Gastrocnemius medialis (tissue), 4 donors: ENCODE measurements at regions not wholly inside any gene's neighbourhood (a gene's known extent, or its start where the extent isn't known, plus 50 kb on each side); places are given as distances from the start of the nearest gene placed in this dataset.

Experiments
- ATAC-seq, 2 donors: fragments of 150-250 bp; one replicate each; pipeline ENCODE4 v1.9.1; 2016
- DNase-seq, 2 donors: peaks; one replicate each; pipeline ENCODE4 v3.0.0-alpha.2; 2019
- H3K27ac ChIP-seq, 4 donors: fragments of 200-600 bp; sonication (generic); 1 replicate in 1 of 4; 2 replicates in 3 of 4; pipeline ENCODE4 v1.5.1; 2016 to 2018; ENCODE audit warnings: mild to moderate bottlenecking in 2 of 4, moderate library complexity in 1 of 4
- H3K27me3 ChIP-seq, 3 donors: fragments of 200-600 bp; sonication (generic) in 2 of 3; 1 replicate in 1 of 3; 2 replicates in 2 of 3; pipeline versions ENCODE4 v1.5.1 to v1.6.0; 2016 to 2019; ENCODE audit warnings: mild to moderate bottlenecking in 1 of 3, moderate library complexity in 1 of 3
- H3K36me3 ChIP-seq, 2 donors: fragments of 200-600 bp; sonication (generic) in 1 of 2; one replicate each; pipeline ENCODE4 v1.5.1; 2017 to 2018
- H3K4me1 ChIP-seq, 2 donors: fragments of 200-600 bp; sonication (generic) in 1 of 2; one replicate each; pipeline ENCODE4 v1.5.1; 2016 to 2017; ENCODE audit warnings: mild to moderate bottlenecking in 2 of 2
- H3K4me3 ChIP-seq, 4 donors: fragments of 200-600 bp; sonication (generic) in 3 of 4; 1 replicate in 1 of 4; 2 replicates in 3 of 4; pipeline ENCODE4 v1.5.1; 2016 to 2019; ENCODE audit warnings: mild to moderate bottlenecking in 2 of 4
- H3K9me3 ChIP-seq, 3 donors: fragments of 200-600 bp; sonication (generic) in 2 of 3; 1 replicate in 1 of 3; 2 replicates in 2 of 3; pipeline ENCODE4 v1.5.1; 2016 to 2019
- CTCF ChIP-seq, 5 experiments: fragments of 450-650 bp in 3 of 5; fragments of 200-600 bp in 2 of 5; sonication (generic) in 2 of 5; IDR thresholded peaks in 4 of 5; conservative IDR thresholded peaks in 1 of 5; 1 replicate in 4 of 5; 2 replicates in 1 of 5; pipeline ENCODE4 v1.5.1; 2016 to 2019; ENCODE audit warnings: antibody characterized with exemption in 5 of 5, mild to moderate bottlenecking in 3 of 5, moderate library complexity in 3 of 5
- POLR2A ChIP-seq, 2 donors: fragments of 450-650 bp; IDR thresholded peaks; one replicate each; pipeline ENCODE4 v1.6.1; 2017; ENCODE audit warnings: antibody characterized with exemption in 2 of 2, mild to moderate bottlenecking in 2 of 2, moderate library complexity in 2 of 2
- in situ Hi-C, 4 donors: fragments of 200-750 bp; cut with MboI; loops; one replicate each; pipeline versions ENCODE4 v1.15.0 to v1.8.0; 2017; ENCODE audit warnings: low sequenced_read_pairs in 4 of 4
- intact Hi-C: fragments of 100-400 bp; cut with DNase I; formaldehyde crosslinking; loops from one replicate; pipeline ENCODE4 v1.15.1; 2023; ENCODE audit warnings: low total_unique reads

GRCh38 chr10:65847436-65848230 lies 1078.2 kb upstream of the LRRTM3 start:
- no peak for TF ChIP-seq POLR2A (IDR thresholded peaks at IDR 0.05)
- no peak for TF ChIP-seq CTCF (IDR thresholded peaks at IDR 0.05 in 4 of 5, conservative IDR thresholded peaks at IDR 0.05 in 1 of 5)
- H3K27ac ChIP-seq, result no peak overlapping the region
- H3K27me3 ChIP-seq, result no peaks in the 10 kb centered on the region
- no peak overlapping the region for H3K4me3 ChIP-seq
- no peaks in the 10 kb centered on the region for H3K9me3 ChIP-seq
- in situ Hi-C loops, result no loop called here
- intact Hi-C loops, result no loop called here
- DNase-seq, result no peak
- no peak for ATAC-seq
- H3K36me3 ChIP-seq, result no peaks in the 10 kb centered on the region
- H3K4me1 ChIP-seq, result no peaks in the 10 kb centered on the region

GRCh38 chr10:65858841-65859240 lies 1067.0 kb upstream of the LRRTM3 start:
- no peak for TF ChIP-seq CTCF (IDR thresholded peaks at IDR 0.05 in 4 of 5, conservative IDR thresholded peaks at IDR 0.05 in 1 of 5)
- TF ChIP-seq POLR2A (IDR thresholded peaks at IDR 0.05), result no peak
- intact Hi-C loops (no loop called here), in situ Hi-C loops (no loop called here)
- H3K27ac ChIP-seq, result no peak overlapping the region
- no peak overlapping the region for H3K4me3 ChIP-seq
- ATAC-seq (no peak), DNase-seq (no peak)
- no peaks in the 10 kb centered on the region for H3K4me1 ChIP-seq
- no peaks in the 10 kb centered on the region for H3K9me3 ChIP-seq
- no peaks in the 10 kb centered on the region for H3K36me3 ChIP-seq
- H3K27me3 ChIP-seq, result no peaks in the 10 kb centered on the region

- Histone ChIP-seq H3K36me3 (no peaks in the 10 kb centered on the region), H3K27ac (no peak overlapping the region), H3K4me1 (no peaks in the 10 kb centered on the region), H3K27me3 (no peaks in the 10 kb centered on the region), H3K9me3 (no peaks in the 10 kb centered on the region), H3K4me3 (no peak overlapping the region)
- in situ Hi-C loops, result no loop called here
- no peak for ATAC-seq
- TF ChIP-seq CTCF (IDR thresholded peaks at IDR 0.05 in 4 of 5, conservative IDR thresholded peaks at IDR 0.05 in 1 of 5) (no peak), POLR2A (IDR thresholded peaks at IDR 0.05) (no peak)
- DNase-seq, result no peak
- intact Hi-C loops, result no loop called here
These were observed 1064.6 kb upstream of the LRRTM3 start for GRCh38 chr10:65861249-65861648.
